GM21786 (cell line): ENCODE measurements at regions not wholly inside any gene's neighbourhood (a gene's known extent, or its start where the extent isn't known, plus 50 kb on each side); places are given as distances from the start of the nearest gene placed in this dataset.
"Not testable (repeated sequence)": the region's sequence is repeated elsewhere in the genome, so short reads cannot be mapped to it uniquely, and the experiment has no call there.

Source experiments
- ATAC-seq: cut with Tn5 transposase; IDR thresholded peaks from one replicate; pipeline ENCODE4 v1.9.1; 2021; ENCODE audit not compliant: unreplicated experiment

- no peak for ATAC-seq
These were observed 134.6 kb downstream of the ADSS2 start for GRCh38 chr1:244316986-244317655.

- ATAC-seq = no peak
These were observed 133.6 kb downstream of the ADSS2 start for GRCh38 chr1:244318078-244318477.

- peak; percentile 24 for ATAC-seq
These were observed 133.2 kb downstream of the ADSS2 start for GRCh38 chr1:244318512-244318911.

GRCh38 chr1:244319283-244320132 lies 132.2 kb downstream of the ADSS2 start:
- peak; percentile 78 for ATAC-seq

GRCh38 chr1:244322181-244322580 lies 129.5 kb downstream of the ADSS2 start:
- no peak for ATAC-seq

- ATAC-seq = no peak
These were observed 128.8 kb downstream of the ADSS2 start for GRCh38 chr1:244322791-244323521.

- ATAC-seq = no peak
These were observed 127.4 kb downstream of the ADSS2 start for GRCh38 chr1:244324176-244324883.

GRCh38 chr1:244325056-244325758 lies 126.5 kb downstream of the ADSS2 start:
- peak; percentile 84 for ATAC-seq

GRCh38 chr1:244326757-244327156 lies 125.0 kb downstream of the ADSS2 start:
- no peak for ATAC-seq

- no peak for ATAC-seq
These were observed 124.2 kb downstream of the ADSS2 start for GRCh38 chr1:244327533-244327932.

- ATAC-seq = no peak
These were observed 123.2 kb downstream of the ADSS2 start for GRCh38 chr1:244328476-244328875.

- ATAC-seq = no peak
These were observed 122.0 kb downstream of the ADSS2 start for GRCh38 chr1:244329591-244330317.

- ATAC-seq = no peak
These were observed 121.4 kb downstream of the ADSS2 start for GRCh38 chr1:244330318-244330625.

GRCh38 chr1:244332761-244333160 lies 118.9 kb downstream of the ADSS2 start:
- not testable (repeated sequence) for ATAC-seq

GRCh38 chr1:244334315-244334714 lies 117.4 kb downstream of the ADSS2 start:
- ATAC-seq = not testable (repeated sequence)

- not testable (repeated sequence) for ATAC-seq
These were observed 116.9 kb downstream of the ADSS2 start for GRCh38 chr1:244334842-244335241.

- no peak for ATAC-seq
These were observed 116.3 kb downstream of the ADSS2 start for GRCh38 chr1:244335456-244335855.

GRCh38 chr1:244336232-244336899 lies 115.3 kb downstream of the ADSS2 start:
- ATAC-seq = no peak

GRCh38 chr1:244337839-244338238 lies 113.9 kb downstream of the ADSS2 start:
- no peak for ATAC-seq
